AG09319 (cell line): ENCODE measurements at regions not wholly inside any gene's neighbourhood (a gene's known extent, or its start where the extent isn't known, plus 50 kb on each side); places are given as distances from the start of the nearest gene placed in this dataset.
"Not testable (repeated sequence)": the region's sequence is repeated elsewhere in the genome, so short reads cannot be mapped to it uniquely, and the experiment has no call there.

Experiments used
- DNase-seq: peaks from one replicate; pipeline ENCODE4 v3.0.0-alpha.2; 2010; ENCODE audit warnings: low read depth; ENCODE audit errors: extremely low read depth
- CTCF ChIP-seq: IDR thresholded peaks from 2 replicates; pipeline ENCODE4 v1.5.1; 2011; ENCODE audit warnings: low read depth, mild to moderate bottlenecking, inconsistent platforms, low read length, moderate library complexity

DNA sequence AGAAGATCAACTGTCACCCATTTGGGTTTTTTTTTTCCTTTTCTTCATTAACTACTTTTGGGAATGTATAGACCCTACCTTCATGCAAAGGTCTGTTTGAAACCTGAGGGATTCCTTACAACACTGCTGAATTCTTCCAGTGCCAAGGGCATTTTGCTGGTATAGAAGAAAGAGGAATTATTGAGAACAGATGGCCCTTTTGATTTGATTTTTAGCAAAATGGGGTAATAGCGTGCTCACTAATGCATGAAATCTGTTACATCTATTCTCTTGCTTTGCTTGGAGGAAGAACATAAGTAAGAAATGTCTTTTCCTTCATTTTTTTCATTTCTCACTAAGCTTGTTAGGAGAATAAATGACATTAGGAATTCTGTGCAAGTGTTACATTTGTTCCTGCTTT, 501.9 kb downstream of the TMEM135 start:
- DNase-seq = no peak
- no peak for TF ChIP-seq CTCF

GRCh38 chr11:87536565-87536964, 498.8 kb downstream of the TMEM135 start:
- no peak for DNase-seq
- TF ChIP-seq CTCF = no peak

DNA sequence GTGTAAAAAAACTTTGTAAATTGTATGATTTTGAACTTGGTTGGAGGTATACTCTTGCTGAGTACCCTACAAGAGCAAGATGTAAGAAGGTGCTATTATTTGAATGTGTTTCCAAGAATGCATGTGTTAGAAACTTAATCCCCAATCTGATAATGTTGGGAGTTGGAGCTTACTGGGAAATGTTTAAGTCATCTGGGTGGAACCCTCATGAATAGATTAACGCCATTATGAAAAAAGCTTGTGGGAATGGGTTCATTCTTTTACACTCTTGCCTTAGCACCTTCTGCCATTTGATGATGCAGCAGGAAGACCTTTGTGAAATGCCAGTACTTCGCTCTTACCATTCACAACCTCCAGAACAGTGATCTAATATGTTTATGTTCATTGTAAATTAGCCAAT, 498.3 kb downstream of the TMEM135 start:
- no peak for DNase-seq

GRCh38 chr11:87535513-87535912, 497.8 kb downstream of the TMEM135 start:
- DNase-seq = no peak
- no peak for TF ChIP-seq CTCF

More for the DNA sequence above, 498.3 kb downstream of the TMEM135 start:
- no peak for TF ChIP-seq CTCF

- not testable (repeated sequence) for DNase-seq
These were observed 494.1 kb downstream of the TMEM135 start for GRCh38 chr11:87531835-87532234.

- no peak for TF ChIP-seq CTCF
- DNase-seq = no peak
These were observed 491.8 kb downstream of the TMEM135 start for GRCh38 chr11:87529486-87529885.

DNA sequence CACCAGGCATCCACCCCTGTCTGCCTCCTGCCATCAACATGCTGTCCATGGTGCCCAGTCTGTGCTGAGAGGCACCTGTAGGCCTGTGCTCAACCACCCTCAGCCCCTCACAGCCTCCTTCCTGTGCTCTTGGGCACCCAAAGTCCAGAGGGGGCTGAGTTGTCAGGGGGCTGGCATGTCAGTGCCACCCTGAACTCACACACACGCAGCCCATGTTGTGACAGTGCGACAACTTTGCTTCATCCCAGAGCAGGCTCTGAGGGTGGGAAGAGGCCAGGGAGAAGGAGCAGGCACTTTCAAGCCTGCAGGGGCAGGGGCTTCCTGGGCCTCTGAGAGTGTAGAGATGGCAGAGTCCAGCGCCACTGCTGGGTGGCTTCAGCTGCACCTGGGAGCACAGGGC, 491.0 kb downstream of the TMEM135 start:
- TF ChIP-seq CTCF = no peak
- DNase-seq = no peak

- no peak for TF ChIP-seq CTCF
These were observed 485.5 kb downstream of the TMEM135 start for GRCh38 chr11:87523276-87523675.

More at GRCh38 chr11:87523276-87523675, 485.5 kb downstream of the TMEM135 start:
- no peak for DNase-seq
